ENCODE measurements at regions not wholly inside any gene's neighbourhood (a gene's known extent, or its start where the extent isn't known, plus 50 kb on each side); places are given as distances from the start of the nearest gene placed in this dataset.
A peak's percentile ranks its signal among the peaks of the same experiment; 100 is the strongest.

GRCh38 chrX:131915488-131915887, 107.6 kb upstream of the STK26 start:
- Histone ChIP-seq H3K4me1 (ENCODE audit: control insufficient read depth, insufficient read depth, low read length, poor library complexity, severe bottlenecking) (no peaks in the 10 kb centered on the region), H3K9me3 (ENCODE audit: control insufficient read depth in 2 of 2, low read length in 2 of 2) (no peaks in the 10 kb centered on the region), H3K36me3 (ENCODE audit: control insufficient read depth, insufficient read depth, low read length) (no peaks in the 10 kb centered on the region), H3K4me3 (ENCODE audit: low read depth, low read length) (no peak overlapping the region), H3K27me3 (ENCODE audit: control insufficient read depth, insufficient read depth, low read length) (no peaks in the 10 kb centered on the region), H3K27ac (ENCODE audit: insufficient read depth, low read length, poor library complexity, severe bottlenecking) (no peak overlapping the region)
- no peaks in the 10 kb centered on the region for H3K4me1 Mint-ChIP-seq
- ATAC-seq (ENCODE audit: low read depth in 2 of 2): no peak
- peaks cover 4% of the 10 kb centered on the region for H3K27me3 Mint-ChIP-seq
- no peaks in the 10 kb centered on the region for H3K9me3 Mint-ChIP-seq
- H3K4me3 Mint-ChIP-seq: no peak overlapping the region
- H3K27ac Mint-ChIP-seq: no peak overlapping the region
- H3K36me3 Mint-ChIP-seq: no peaks in the 10 kb centered on the region
- no peak for DNase-seq

- peaks cover 0 to 2% (median 0%) of the 10 kb centered on the region in 7 donors for H3K9me3 Mint-ChIP-seq
Observed at GRCh38 chrX:131917588-131917987, 105.5 kb upstream of the STK26 start.

DNA sequence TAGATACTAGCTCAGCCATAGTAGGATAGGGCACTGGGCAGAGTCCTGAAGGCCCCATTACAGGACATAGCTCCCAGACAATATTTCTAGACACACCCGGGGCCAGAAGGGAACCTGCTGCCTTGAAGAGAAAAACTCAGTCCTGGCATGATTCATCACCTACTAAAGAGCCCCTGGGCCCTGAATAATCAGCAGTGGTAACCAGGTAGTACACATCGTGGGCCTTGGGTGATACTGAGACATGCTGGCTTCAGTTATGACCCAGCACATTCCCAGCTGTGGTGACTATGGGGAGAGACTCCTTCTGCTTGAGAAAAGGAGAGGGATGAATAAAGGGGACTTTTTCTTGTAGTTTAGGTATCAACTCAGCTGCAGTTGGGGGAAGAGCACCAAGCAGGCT, 104.3 kb upstream of the STK26 start:
- H3K9me3 Mint-ChIP-seq: peaks cover 0 to 2% (median 0%) of the 10 kb centered on the region in 7 donors
- H3K4me3 Mint-ChIP-seq: no peak overlapping the region
- DNase-seq (no peak), ATAC-seq (ENCODE audit: low read depth in 2 of 2) (no peak)
- Histone ChIP-seq H3K9me3 (ENCODE audit: control insufficient read depth in 2 of 2, low read length in 2 of 2) (no peaks in the 10 kb centered on the region), H3K27me3 (ENCODE audit: control insufficient read depth, insufficient read depth, low read length) (no peaks in the 10 kb centered on the region), H3K36me3 (ENCODE audit: control insufficient read depth, insufficient read depth, low read length) (no peaks in the 10 kb centered on the region), H3K27ac (ENCODE audit: insufficient read depth, low read length, poor library complexity, severe bottlenecking) (no peak overlapping the region), H3K4me1 (ENCODE audit: control insufficient read depth, insufficient read depth, low read length, poor library complexity, severe bottlenecking) (no peaks in the 10 kb centered on the region), H3K4me3 (ENCODE audit: low read depth, low read length) (no peak overlapping the region)
- H3K4me1 Mint-ChIP-seq: no peaks in the 10 kb centered on the region
- H3K36me3 Mint-ChIP-seq: no peaks in the 10 kb centered on the region
- peaks cover 4% of the 10 kb centered on the region for H3K27me3 Mint-ChIP-seq
- peak overlapping the region in 1 of 3 donors; percentile 57 for H3K27ac Mint-ChIP-seq

More at GRCh38 chrX:131917588-131917987, 105.5 kb upstream of the STK26 start:
- DNase-seq (no peak), ATAC-seq (ENCODE audit: low read depth in 2 of 2) (no peak)
- H3K36me3 ChIP-seq (ENCODE audit: control insufficient read depth, insufficient read depth, low read length): no peaks in the 10 kb centered on the region
- no peaks in the 10 kb centered on the region for H3K27me3 ChIP-seq (ENCODE audit: control insufficient read depth, insufficient read depth, low read length)
- H3K4me1 Mint-ChIP-seq: no peaks in the 10 kb centered on the region
- H3K4me3 ChIP-seq (ENCODE audit: low read depth, low read length): no peak overlapping the region
- H3K36me3 Mint-ChIP-seq: no peaks in the 10 kb centered on the region
- H3K27me3 Mint-ChIP-seq: peaks cover 4% of the 10 kb centered on the region
- no peak overlapping the region for H3K27ac ChIP-seq (ENCODE audit: insufficient read depth, low read length, poor library complexity, severe bottlenecking)
- no peaks in the 10 kb centered on the region for H3K4me1 ChIP-seq (ENCODE audit: control insufficient read depth, insufficient read depth, low read length, poor library complexity, severe bottlenecking)
- no peak overlapping the region for H3K4me3 Mint-ChIP-seq
- no peaks in the 10 kb centered on the region for H3K9me3 ChIP-seq (ENCODE audit: control insufficient read depth in 2 of 2, low read length in 2 of 2)
- H3K27ac Mint-ChIP-seq: no peak overlapping the region

GRCh38 chrX:131923614-131924250, 99.4 kb upstream of the STK26 start:
- no peak for ATAC-seq (ENCODE audit: low read depth in 2 of 2)
- peaks cover 0 to 2% (median 0%) of the 10 kb centered on the region in 7 donors for H3K9me3 Mint-ChIP-seq
- no peak overlapping the region for H3K27ac Mint-ChIP-seq

GRCh38 chrX:131938749-131939148, 84.4 kb upstream of the STK26 start:
- Histone ChIP-seq H3K9me3 (ENCODE audit: control insufficient read depth in 2 of 2, low read length in 2 of 2) (no peaks in the 10 kb centered on the region), H3K4me3 (ENCODE audit: low read depth, low read length) (no peak overlapping the region), H3K4me1 (ENCODE audit: control insufficient read depth, insufficient read depth, low read length, poor library complexity, severe bottlenecking) (no peaks in the 10 kb centered on the region), H3K36me3 (ENCODE audit: control insufficient read depth, insufficient read depth, low read length) (no peaks in the 10 kb centered on the region), H3K27me3 (ENCODE audit: control insufficient read depth, insufficient read depth, low read length) (no peaks in the 10 kb centered on the region), H3K27ac (ENCODE audit: insufficient read depth, low read length, poor library complexity, severe bottlenecking) (no peak overlapping the region)
- Mint-ChIP-seq H3K4me3 (no peak overlapping the region), H3K9me3 (peaks cover 0 to 3% (median 0%) of the 10 kb centered on the region in 7 donors), H3K27ac (no peak overlapping the region), H3K4me1 (no peaks in the 10 kb centered on the region), H3K36me3 (no peaks in the 10 kb centered on the region), H3K27me3 (no peaks in the 10 kb centered on the region)
- no peak for DNase-seq
- ATAC-seq (ENCODE audit: low read depth in 2 of 2): no peak

More at GRCh38 chrX:131923614-131924250, 99.4 kb upstream of the STK26 start:
- no peak overlapping the region for H3K4me3 ChIP-seq (ENCODE audit: low read depth, low read length)
- Mint-ChIP-seq H3K27me3 (peaks cover 4% of the 10 kb centered on the region), H3K36me3 (no peaks in the 10 kb centered on the region), H3K4me1 (peaks cover 0 to 2% (median 0%) of the 10 kb centered on the region in 4 donors), H3K4me3 (no peak overlapping the region)
- no peak for DNase-seq
- H3K27ac ChIP-seq (ENCODE audit: insufficient read depth, low read length, poor library complexity, severe bottlenecking): no peak overlapping the region
- H3K27me3 ChIP-seq (ENCODE audit: control insufficient read depth, insufficient read depth, low read length): no peaks in the 10 kb centered on the region
- no peaks in the 10 kb centered on the region for H3K9me3 ChIP-seq (ENCODE audit: control insufficient read depth in 2 of 2, low read length in 2 of 2)
- no peaks in the 10 kb centered on the region for H3K4me1 ChIP-seq (ENCODE audit: control insufficient read depth, insufficient read depth, low read length, poor library complexity, severe bottlenecking)
- no peaks in the 10 kb centered on the region for H3K36me3 ChIP-seq (ENCODE audit: control insufficient read depth, insufficient read depth, low read length)

DNA sequence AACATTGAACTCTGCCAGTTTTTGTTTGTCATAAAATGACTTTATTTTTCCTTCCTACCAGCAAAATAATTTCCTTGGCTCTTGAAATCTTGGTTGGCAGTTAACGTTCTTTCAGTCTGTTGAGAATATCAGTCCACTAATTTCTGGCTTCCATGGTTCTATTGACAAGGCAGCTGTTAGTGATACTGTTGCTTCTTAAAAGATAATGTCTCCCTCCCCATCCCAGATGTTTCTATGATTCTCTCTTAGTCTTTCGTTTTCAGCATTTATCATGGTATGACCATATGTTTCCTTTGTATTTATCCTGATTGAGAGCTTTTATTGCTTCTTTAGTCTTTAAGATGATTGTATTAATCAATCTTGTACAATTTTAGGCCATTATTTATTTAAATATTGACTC, 81.1 kb upstream of the STK26 start:
- ATAC-seq (ENCODE audit: low read depth in 2 of 2): no peak
- Mint-ChIP-seq H3K27me3 (no peaks in the 10 kb centered on the region), H3K4me3 (no peak overlapping the region), H3K36me3 (no peaks in the 10 kb centered on the region), H3K4me1 (no peaks in the 10 kb centered on the region), H3K27ac (no peak overlapping the region), H3K9me3 (peaks cover 0 to 1% (median 0%) of the 10 kb centered on the region in 7 donors)
- no peak for DNase-seq
- no peaks in the 10 kb centered on the region for H3K36me3 ChIP-seq (ENCODE audit: control insufficient read depth, insufficient read depth, low read length)
- no peaks in the 10 kb centered on the region for H3K27me3 ChIP-seq (ENCODE audit: control insufficient read depth, insufficient read depth, low read length)
- no peak overlapping the region for H3K27ac ChIP-seq (ENCODE audit: insufficient read depth, low read length, poor library complexity, severe bottlenecking)
- H3K4me3 ChIP-seq (ENCODE audit: low read depth, low read length): no peak overlapping the region
- H3K9me3 ChIP-seq (ENCODE audit: control insufficient read depth in 2 of 2, low read length in 2 of 2): no peaks in the 10 kb centered on the region
- H3K4me1 ChIP-seq (ENCODE audit: control insufficient read depth, insufficient read depth, low read length, poor library complexity, severe bottlenecking): no peaks in the 10 kb centered on the region

GRCh38 chrX:131944936-131945902, 77.9 kb upstream of the STK26 start:
- H3K36me3 Mint-ChIP-seq: no peaks in the 10 kb centered on the region
- H3K27me3 ChIP-seq (ENCODE audit: control insufficient read depth, insufficient read depth, low read length): no peaks in the 10 kb centered on the region
- H3K27me3 Mint-ChIP-seq: no peaks in the 10 kb centered on the region
- H3K27ac Mint-ChIP-seq: no peak overlapping the region
- no peak for DNase-seq
- peaks cover 0 to 1% (median 0%) of the 10 kb centered on the region in 7 donors for H3K9me3 Mint-ChIP-seq
- ATAC-seq (ENCODE audit: low read depth in 2 of 2): no peak
- no peaks in the 10 kb centered on the region for H3K9me3 ChIP-seq (ENCODE audit: control insufficient read depth in 2 of 2, low read length in 2 of 2)
- no peak overlapping the region for H3K27ac ChIP-seq (ENCODE audit: insufficient read depth, low read length, poor library complexity, severe bottlenecking)
- no peaks in the 10 kb centered on the region for H3K4me1 Mint-ChIP-seq
- H3K4me3 ChIP-seq (ENCODE audit: low read depth, low read length): no peak overlapping the region
- no peak overlapping the region for H3K4me3 Mint-ChIP-seq
- no peaks in the 10 kb centered on the region for H3K4me1 ChIP-seq (ENCODE audit: control insufficient read depth, insufficient read depth, low read length, poor library complexity, severe bottlenecking)
- no peaks in the 10 kb centered on the region for H3K36me3 ChIP-seq (ENCODE audit: control insufficient read depth, insufficient read depth, low read length)

Data from CD4-positive, CD25-positive, alpha-beta regulatory T cell (primary cell).